Transverse colon (tissue), 4 donors: ENCODE measurements at regions not wholly inside any gene's neighbourhood (a gene's known extent, or its start where the extent isn't known, plus 50 kb on each side); places are given as distances from the start of the nearest gene placed in this dataset.

Experiments used
- DNase-seq: peaks from one replicate; pipeline ENCODE4 v3.0.0-alpha.2; 2019
- H3K27ac ChIP-seq, 4 donors: fragments of 200-600 bp; sonication (generic); 2 replicates each; pipeline ENCODE4 v1.5.1; 2016 to 2018; ENCODE audit warnings: inconsistent platforms in 4 of 4
- H3K27me3 ChIP-seq: fragments of 200-600 bp; sonication (generic); 2 replicates; pipeline ENCODE4 v1.5.1; 2017; ENCODE audit warnings: inconsistent platforms
- H3K36me3 ChIP-seq, 4 donors: fragments of 200-600 bp; sonication (generic); 2 replicates each; pipeline ENCODE4 v1.5.1; 2017 to 2019; ENCODE audit warnings: inconsistent platforms in 4 of 4
- H3K4me1 ChIP-seq, 4 donors: fragments of 200-600 bp; sonication (generic); 2 replicates each; pipeline ENCODE4 v1.5.1; 2017 to 2020; ENCODE audit warnings: inconsistent platforms in 4 of 4
- H3K4me3 ChIP-seq, 4 donors: fragments of 200-600 bp; sonication (generic); 1 replicate in 1 of 4; 2 replicates in 3 of 4; pipeline versions ENCODE4 v1.5.1 to v1.6.1; 2017 to 2019; ENCODE audit warnings: inconsistent platforms in 4 of 4
- H3K9me3 ChIP-seq, 2 donors: fragments of 200-600 bp; sonication (generic); 2 replicates each; pipeline ENCODE4 v1.5.1; 2017 to 2019; ENCODE audit warnings: inconsistent platforms in 2 of 2
- EP300 ChIP-seq: sonication (generic); formaldehyde crosslinking; IDR thresholded peaks from one replicate; pipeline ENCODE4 v1.6.1; 2017; ENCODE audit warnings: antibody characterized with exemption, low read depth
- POLR2A ChIP-seq: fragments of 450-650 bp; IDR thresholded peaks from one replicate; pipeline ENCODE4 v1.6.1; 2016; ENCODE audit warnings: antibody characterized with exemption, mild to moderate bottlenecking, moderate library complexity
- POLR2AphosphoS5 ChIP-seq, 3 donors: sonication (generic); formaldehyde crosslinking; IDR thresholded peaks; one replicate each; pipeline ENCODE4 v1.6.1; 2016; ENCODE audit warnings: antibody characterized with exemption in 3 of 3
- WGBS, 2 donors: methylation state at CpG; one replicate each; pipeline ENCODE4 v1.1.5; 2018; ENCODE audit warnings: low coverage in 1 of 2; 5-methylcytosine and 5-hydroxymethylcytosine counted together
- in situ Hi-C, 4 donors: fragments of 200-750 bp; cut with MboI; loops; one replicate each; pipeline versions ENCODE4 v1.15.0 to v1.15.1; 2017; ENCODE audit warnings: low sequenced_read_pairs in 3 of 4, low pct_ligation_motif_present in 1 of 4, low pct_unique_long_range_greater_than_20kb in 1 of 4
- intact Hi-C: fragments of 100-400 bp; cut with DNase I; formaldehyde crosslinking; loops from one replicate; pipeline ENCODE4 v1.15.1; 2023; ENCODE audit warnings: low total_unique reads
- TF ChIP-seq, protein P1 (sequence below), 5 experiments: fragments of 200-600 bp in 3 of 5; fragments of 450-650 bp in 2 of 5; sonication (generic) in 3 of 5; IDR thresholded peaks; 1 replicate in 2 of 5; 2 replicates in 3 of 5; pipeline ENCODE4 v1.5.1; 2016 to 2017; ENCODE audit warnings: antibody characterized with exemption in 5 of 5, inconsistent platforms in 3 of 5, mild to moderate bottlenecking in 2 of 5, moderate library complexity in 1 of 5

DNA sequence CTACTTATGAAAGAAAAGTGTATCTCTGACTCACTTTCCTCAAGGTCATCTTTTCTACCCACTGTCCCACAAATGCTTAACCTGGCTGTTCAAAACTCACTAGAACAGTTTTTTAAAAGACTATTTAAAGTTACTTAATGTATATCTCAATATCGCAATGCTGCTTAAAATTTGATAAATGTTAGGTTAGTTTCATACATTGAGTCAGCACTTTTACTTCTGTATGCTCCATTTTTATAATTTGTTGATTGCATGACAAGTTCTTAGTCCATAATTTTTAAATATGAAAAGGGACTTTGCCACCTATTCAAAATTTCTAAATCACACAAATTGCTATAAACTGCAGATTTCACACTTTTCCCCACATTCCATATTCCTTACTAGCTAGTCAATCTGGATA lies 231.7 kb upstream of the SLC39A10 start:
- intact Hi-C loops, result no loop called here

DNA sequence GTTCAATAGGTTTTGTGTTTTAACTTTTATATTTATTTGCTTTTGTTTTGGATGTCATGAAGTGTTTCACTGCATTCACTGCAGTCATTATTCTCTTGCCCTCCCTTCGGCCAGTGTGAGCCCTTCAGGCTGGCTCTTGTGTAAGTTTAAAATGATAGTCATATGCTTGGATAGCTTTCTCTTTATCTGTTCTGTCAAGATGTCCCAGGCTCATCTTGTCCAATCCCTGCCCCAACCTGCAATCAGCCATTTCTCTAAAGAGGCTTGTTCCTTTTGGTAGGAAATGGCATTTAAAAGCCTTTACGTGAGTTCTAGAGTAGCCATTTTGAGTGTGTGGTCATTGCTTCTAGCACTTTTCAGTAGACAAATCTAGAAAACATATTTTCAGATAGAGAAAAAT lies 238.0 kb upstream of the SLC39A10 start:
- Histone ChIP-seq H3K36me3 (no peaks in the 10 kb centered on the region), H3K27ac (no peak overlapping the region), H3K27me3 (no peaks in the 10 kb centered on the region), H3K4me3 (no peak overlapping the region), H3K4me1 (no peaks in the 10 kb centered on the region), H3K9me3 (no peaks in the 10 kb centered on the region)
- no peak for TF ChIP-seq POLR2AphosphoS5 (IDR thresholded peaks at IDR 0.05)
- TF ChIP-seq, protein P1, sequence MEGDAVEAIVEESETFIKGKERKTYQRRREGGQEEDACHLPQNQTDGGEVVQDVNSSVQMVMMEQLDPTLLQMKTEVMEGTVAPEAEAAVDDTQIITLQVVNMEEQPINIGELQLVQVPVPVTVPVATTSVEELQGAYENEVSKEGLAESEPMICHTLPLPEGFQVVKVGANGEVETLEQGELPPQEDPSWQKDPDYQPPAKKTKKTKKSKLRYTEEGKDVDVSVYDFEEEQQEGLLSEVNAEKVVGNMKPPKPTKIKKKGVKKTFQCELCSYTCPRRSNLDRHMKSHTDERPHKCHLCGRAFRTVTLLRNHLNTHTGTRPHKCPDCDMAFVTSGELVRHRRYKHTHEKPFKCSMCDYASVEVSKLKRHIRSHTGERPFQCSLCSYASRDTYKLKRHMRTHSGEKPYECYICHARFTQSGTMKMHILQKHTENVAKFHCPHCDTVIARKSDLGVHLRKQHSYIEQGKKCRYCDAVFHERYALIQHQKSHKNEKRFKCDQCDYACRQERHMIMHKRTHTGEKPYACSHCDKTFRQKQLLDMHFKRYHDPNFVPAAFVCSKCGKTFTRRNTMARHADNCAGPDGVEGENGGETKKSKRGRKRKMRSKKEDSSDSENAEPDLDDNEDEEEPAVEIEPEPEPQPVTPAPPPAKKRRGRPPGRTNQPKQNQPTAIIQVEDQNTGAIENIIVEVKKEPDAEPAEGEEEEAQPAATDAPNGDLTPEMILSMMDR (IDR thresholded peaks at IDR 0.05), result no peak
- no peak for TF ChIP-seq POLR2A
- no peak for TF ChIP-seq EP300
- whole genome bisulfite sequencing, 2 donors, result 90 to 94% methylated on average over 2 of the region's 2 CpGs
- no peak for DNase-seq
- in situ Hi-C loops, result no loop called here
- intact Hi-C loops, result no loop called here

More for the DNA sequence above, 231.7 kb upstream of the SLC39A10 start:
- in situ Hi-C loops, result no loop called here
- no peak for DNase-seq
- TF ChIP-seq EP300 (no peak), POLR2A (no peak), POLR2AphosphoS5 (IDR thresholded peaks at IDR 0.05) (no peak)
- TF ChIP-seq, protein P1 (IDR thresholded peaks at IDR 0.05), result no peak
- Histone ChIP-seq H3K27ac (no peak overlapping the region), H3K36me3 (no peaks in the 10 kb centered on the region), H3K4me1 (no peaks in the 10 kb centered on the region), H3K9me3 (no peaks in the 10 kb centered on the region), H3K27me3 (no peaks in the 10 kb centered on the region), H3K4me3 (no peak overlapping the region)
- WGBS, 2 donors, result 97 to 98% methylated on average over 1 of the region's 1 CpG

DNA sequence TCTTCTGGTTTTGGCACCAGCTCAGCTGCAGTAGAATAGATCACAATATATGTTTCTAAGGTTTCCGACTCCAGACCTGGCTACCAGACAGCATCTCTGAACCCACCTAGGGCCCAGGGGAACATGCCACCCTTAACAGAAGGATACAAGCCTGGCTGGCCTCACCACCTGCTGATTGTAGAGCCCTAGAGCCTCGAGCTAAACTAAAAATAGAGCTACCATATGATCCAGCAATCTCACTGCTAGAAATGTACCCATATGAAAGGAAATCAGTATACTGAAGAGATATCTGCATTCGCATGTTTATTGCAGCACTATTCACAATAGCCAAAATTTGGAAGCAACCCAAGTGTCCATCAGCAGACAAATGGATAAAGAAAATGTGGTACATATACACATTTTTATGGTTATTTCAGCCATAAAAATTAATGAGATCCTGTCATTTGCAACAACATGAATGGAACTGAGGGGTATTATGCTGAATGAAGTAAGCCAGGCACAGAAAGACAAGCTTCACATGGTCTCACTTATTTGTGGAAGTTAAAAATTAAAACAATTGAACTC lies 242.4 kb upstream of the SLC39A10 start:
- H3K27ac ChIP-seq, result no peak overlapping the region
- in situ Hi-C loops (no loop called here), intact Hi-C loops (no loop called here)
- TF ChIP-seq, protein P1 (IDR thresholded peaks at IDR 0.05), result no peak
- TF ChIP-seq POLR2AphosphoS5 (IDR thresholded peaks at IDR 0.05), result no peak
- TF ChIP-seq EP300, result no peak
- no peak for TF ChIP-seq POLR2A
- H3K9me3 ChIP-seq, result no peaks in the 10 kb centered on the region
- 40 to 46% methylated on average over 1 to 3 of the region's 3 CpGs for WGBS, 2 donors
- no peak overlapping the region for H3K4me3 ChIP-seq
- H3K4me1 ChIP-seq, result no peaks in the 10 kb centered on the region
- no peaks in the 10 kb centered on the region for H3K27me3 ChIP-seq
- no peaks in the 10 kb centered on the region for H3K36me3 ChIP-seq
- no peak for DNase-seq

DNA sequence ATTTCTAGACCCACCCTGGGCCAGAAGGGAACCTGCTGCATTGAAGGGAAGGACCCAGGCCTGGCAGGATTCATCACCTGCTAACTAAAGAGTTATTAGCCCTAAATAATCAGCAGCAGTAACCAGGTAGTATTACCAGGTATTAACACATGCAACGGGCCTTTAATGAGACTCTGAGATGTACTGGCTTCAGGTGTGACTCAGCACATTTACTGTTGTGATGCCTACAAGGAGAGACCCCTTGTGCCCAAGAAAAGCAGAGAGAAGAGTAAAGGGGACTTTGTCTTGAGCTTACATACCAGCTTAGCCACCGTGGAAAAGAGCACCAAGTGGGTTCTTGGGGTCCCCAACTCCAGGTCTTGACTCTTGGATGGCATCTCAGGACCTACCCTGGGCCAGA lies 243.1 kb upstream of the SLC39A10 start:
- H3K36me3 ChIP-seq, result no peaks in the 10 kb centered on the region
- no peaks in the 10 kb centered on the region for H3K4me1 ChIP-seq
- H3K4me3 ChIP-seq, result no peak overlapping the region
- 87% methylated on average over 2 of the region's 2 CpGs; no CpG with 5 or more reads in 1 of the 2 donors for WGBS, 2 donors
- in situ Hi-C loops (no loop called here), intact Hi-C loops (no loop called here)
- DNase-seq, result no peak
- TF ChIP-seq, protein P1 (IDR thresholded peaks at IDR 0.05), result no peak
- no peak for TF ChIP-seq EP300
- TF ChIP-seq POLR2AphosphoS5 (IDR thresholded peaks at IDR 0.05), result no peak
- no peak for TF ChIP-seq POLR2A
- H3K9me3 ChIP-seq, result no peaks in the 10 kb centered on the region
- no peak overlapping the region for H3K27ac ChIP-seq
- H3K27me3 ChIP-seq, result no peaks in the 10 kb centered on the region
